ENCODE measurements at regions not wholly inside any gene's neighbourhood (a gene's known extent, or its start where the extent isn't known, plus 50 kb on each side); places are given as distances from the start of the nearest gene placed in this dataset.
"Not testable (repeated sequence)": the region's sequence is repeated elsewhere in the genome, so short reads cannot be mapped to it uniquely, and the experiment has no call there.

DNA sequence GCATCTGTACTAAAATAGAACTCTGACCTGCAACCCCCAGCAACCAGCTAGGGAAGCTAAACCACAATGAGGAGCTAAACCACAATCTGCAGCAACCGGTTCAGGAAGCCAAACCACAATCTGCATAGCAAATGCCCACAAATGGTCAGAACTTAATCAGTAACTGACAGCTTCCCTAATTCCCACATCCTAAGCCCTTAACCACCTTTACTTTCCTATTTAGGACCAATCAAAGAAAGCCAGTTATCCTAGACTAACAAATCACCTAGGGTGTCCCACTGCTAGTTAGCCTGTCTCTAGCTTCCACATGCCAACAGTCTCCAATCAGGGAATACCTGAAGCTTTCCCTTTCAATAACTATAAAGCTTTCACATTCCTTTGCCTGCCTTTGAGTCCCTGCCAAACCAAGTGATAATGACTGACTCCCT is 424.6 kb upstream of the PTCHD4 start:
- Histone ChIP-seq H3K27ac (no peak overlapping the region), H3F3A (ENCODE audit: insufficient read depth, low read depth) (peaks cover 6% of the 10 kb centered on the region; the same call in 1 of the 2 replicates), H3K9me3 (ENCODE audit: insufficient read depth, low read depth) (no peaks in the 10 kb centered on the region), H3K4me1 (replicated peaks; ENCODE audit: insufficient read depth) (peaks cover 15% of the 10 kb centered on the region), H3K4me3 (no peak overlapping the region), H4K20me1 (ENCODE audit: insufficient read depth) (no peaks in the 10 kb centered on the region), H3K4me2 (peak overlapping the region; percentile 3), H3K79me2 (ENCODE audit: low read depth) (no peaks in the 10 kb centered on the region), H3K27me3 (ENCODE audit: insufficient read depth, low read depth) (0 out of 2 replicates have a peak, but pooled peaks cover 4% of the 10 kb centered on the region), H2AFZ (no peak overlapping the region), H3K9me2 (ENCODE audit: insufficient read depth) (no peaks in the 10 kb centered on the region; the same call in 1 of the 2 replicates), H3K36me3 (ENCODE audit: low read depth) (no peaks in the 10 kb centered on the region)
- BruUV-seq (replicated peaks) = no TSS peak
- CTCF ChIA-PET = no interaction called here
- intact Hi-C loops (cut with micrococcal nuclease; ENCODE audit: unreplicated experiment) = loop anchor here (1.0 kb wide), 1 partner anchor 292 kb away; no protein-coding TSS in a partner anchor
- peak; percentile 50 to 71 for DNase-seq
- TF ChIP-seq EZH2 (IDR thresholded peaks at IDR 0.05; ENCODE audit: low read depth) = no peak
- TF ChIP-seq CTCF (conservative IDR thresholded peaks at IDR 0.05) = no peak
- POLR2A ChIA-PET (ENCODE audit: unreplicated experiment) = interaction anchor here (0.6 kb wide), 2 partner anchors 185 to 652 kb away, joined by 5 to 10 read pairs; no protein-coding TSS in a partner anchor

- H3K27ac ChIP-seq; H3F3A ChIP-seq (ENCODE audit: insufficient read depth, low read depth); CTCF ChIA-PET; H3K9me2 ChIP-seq (ENCODE audit: insufficient read depth); H4K20me1 ChIP-seq (ENCODE audit: insufficient read depth); intact Hi-C loops (cut with micrococcal nuclease; ENCODE audit: unreplicated experiment); H3K27me3 ChIP-seq (ENCODE audit: insufficient read depth, low read depth); BruUV-seq (replicated peaks); H3K79me2 ChIP-seq (ENCODE audit: low read depth); H3K36me3 ChIP-seq (ENCODE audit: low read depth); DNase-seq; H3K9me3 ChIP-seq (ENCODE audit: insufficient read depth, low read depth); H2AFZ ChIP-seq; H3K4me2 ChIP-seq; H3K4me3 ChIP-seq: not testable (repeated sequence)
- peaks cover 13% of the 10 kb centered on the region for H3K4me1 ChIP-seq (replicated peaks; ENCODE audit: insufficient read depth)
- POLR2A ChIA-PET (ENCODE audit: unreplicated experiment) = interaction anchor here (0.7 kb wide), 1 partner anchor 1548 kb away, joined by 5 read pairs; no protein-coding TSS in a partner anchor
Measured at GRCh38 chr6:48530978-48531377, 420.0 kb upstream of the PTCHD4 start.

DNA sequence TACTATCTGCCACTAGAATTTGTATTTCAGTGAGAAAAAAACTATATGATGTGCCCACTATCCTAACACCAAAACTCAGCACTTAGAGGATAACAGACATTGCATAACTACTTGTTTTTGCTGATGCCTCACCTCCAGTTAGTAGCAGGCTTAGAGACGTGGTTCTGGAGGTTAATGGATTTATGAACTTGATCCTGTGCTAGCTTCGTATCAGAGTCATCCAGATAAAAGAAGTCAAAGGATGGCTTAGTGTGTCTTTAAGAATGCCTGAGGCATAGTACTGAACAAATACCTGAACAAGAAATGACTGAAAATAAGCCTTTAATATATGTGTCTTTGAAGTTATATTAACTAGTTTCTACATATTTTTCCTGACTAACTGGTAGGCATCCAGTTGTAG is 414.9 kb upstream of the PTCHD4 start:
- Histone ChIP-seq H4K20me1 (ENCODE audit: insufficient read depth) (no peaks in the 10 kb centered on the region), H2AFZ (no peak overlapping the region), H3K4me1 (replicated peaks; ENCODE audit: insufficient read depth) (no peaks in the 10 kb centered on the region), H3K9me3 (ENCODE audit: insufficient read depth, low read depth) (no peaks in the 10 kb centered on the region), H3K36me3 (ENCODE audit: low read depth) (no peaks in the 10 kb centered on the region), H3K9me2 (ENCODE audit: insufficient read depth) (no peaks in the 10 kb centered on the region), H3F3A (ENCODE audit: insufficient read depth, low read depth) (no peaks in the 10 kb centered on the region), H3K27me3 (ENCODE audit: insufficient read depth, low read depth) (no peaks in the 10 kb centered on the region), H3K4me2 (no peak overlapping the region), H3K27ac (no peak overlapping the region), H3K79me2 (ENCODE audit: low read depth) (no peaks in the 10 kb centered on the region), H3K4me3 (no peak overlapping the region)
- no TSS peak for BruUV-seq (replicated peaks)
- no peak for TF ChIP-seq CTCF (conservative IDR thresholded peaks at IDR 0.05)
- intact Hi-C loops (cut with micrococcal nuclease; ENCODE audit: unreplicated experiment) = no loop called here
- POLR2A ChIA-PET (ENCODE audit: unreplicated experiment) = no interaction called here
- no peak for DNase-seq
- CTCF ChIA-PET = no interaction called here

GRCh38 chr6:48520951-48521350 is 410.0 kb upstream of the PTCHD4 start:
- CTCF ChIA-PET = no interaction called here
- no peak overlapping the region for H3K4me2 ChIP-seq
- intact Hi-C loops (cut with micrococcal nuclease; ENCODE audit: unreplicated experiment) = no loop called here
- DNase-seq = no peak
- H4K20me1 ChIP-seq (ENCODE audit: insufficient read depth) = no peaks in the 10 kb centered on the region
- H3K9me2 ChIP-seq (ENCODE audit: insufficient read depth) = no peaks in the 10 kb centered on the region
- H3K79me2 ChIP-seq (ENCODE audit: low read depth) = no peaks in the 10 kb centered on the region
- H3K4me3 ChIP-seq = no peak overlapping the region
- no peak overlapping the region for H2AFZ ChIP-seq
- TF ChIP-seq CTCF (conservative IDR thresholded peaks at IDR 0.05) (no peak), EZH2 (IDR thresholded peaks at IDR 0.05; ENCODE audit: low read depth) (no peak)
- BruUV-seq (replicated peaks) = no TSS peak
- POLR2A ChIA-PET (ENCODE audit: unreplicated experiment) = no interaction called here
- H3K9me3 ChIP-seq (ENCODE audit: insufficient read depth, low read depth) = no peaks in the 10 kb centered on the region
- no peaks in the 10 kb centered on the region for H3K36me3 ChIP-seq (ENCODE audit: low read depth)
- no peak overlapping the region for H3K27ac ChIP-seq
- H3K4me1 ChIP-seq (replicated peaks; ENCODE audit: insufficient read depth) = no peaks in the 10 kb centered on the region
- no peaks in the 10 kb centered on the region for H3K27me3 ChIP-seq (ENCODE audit: insufficient read depth, low read depth)
- no peaks in the 10 kb centered on the region for H3F3A ChIP-seq (ENCODE audit: insufficient read depth, low read depth)

Data from PC-9 (cell line).